Spleen (tissue), 11 donors: ENCODE measurements at regions not wholly inside any gene's neighbourhood (a gene's known extent, or its start where the extent isn't known, plus 50 kb on each side); places are given as distances from the start of the nearest gene placed in this dataset.

Experiments
- DNase-seq: peaks from one replicate; pipeline ENCODE4 v3.0.0-alpha.2; 2020
- H3K27ac ChIP-seq, 8 donors: fragments of 200-600 bp; sonication (generic) in 7 of 8; 1 replicate in 4 of 8; 2 replicates in 4 of 8; pipeline versions ENCODE4 v1.5.0 to v1.8.0; 2016 to 2021; ENCODE audit warnings: inconsistent platforms in 4 of 8, mild to moderate bottlenecking in 4 of 8, moderate library complexity in 1 of 8
- H3K27me3 ChIP-seq, 7 donors: fragments of 200-600 bp; sonication (generic) in 6 of 7; replicated peaks in 1 of 7; 1 replicate in 4 of 7; 2 replicates in 3 of 7; pipeline versions ENCODE4 v1.5.0 to v1.8.0; 2016 to 2021; ENCODE audit warnings: inconsistent platforms in 3 of 7, mild to moderate bottlenecking in 1 of 7
- H3K36me3 ChIP-seq, 6 donors: fragments of 200-600 bp; sonication (generic) in 5 of 6; 1 replicate in 4 of 6; 2 replicates in 2 of 6; pipeline versions ENCODE4 v1.5.0 to v1.8.0; 2016 to 2021; ENCODE audit warnings: inconsistent platforms in 2 of 6
- H3K4me1 ChIP-seq, 6 donors: fragments of 200-600 bp; sonication (generic) in 5 of 6; 1 replicate in 3 of 6; 2 replicates in 3 of 6; pipeline versions ENCODE4 v1.5.0 to v1.8.0; 2016 to 2021; ENCODE audit warnings: inconsistent platforms in 3 of 6
- H3K4me3 ChIP-seq, 8 donors: fragments of 200-600 bp; sonication (generic) in 7 of 8; 1 replicate in 4 of 8; 2 replicates in 4 of 8; pipeline versions ENCODE4 v1.5.0 to v1.8.0; 2016 to 2021; ENCODE audit warnings: inconsistent platforms in 4 of 8, mild to moderate bottlenecking in 4 of 8, moderate library complexity in 2 of 8
- H3K9me3 ChIP-seq, 8 donors: fragments of 200-600 bp; sonication (generic) in 7 of 8; 1 replicate in 4 of 8; 2 replicates in 4 of 8; pipeline versions ENCODE4 v1.5.0 to v1.8.0; 2016 to 2021; ENCODE audit warnings: inconsistent platforms in 4 of 8
- CTCF ChIP-seq, 11 experiments: fragments of 200-600 bp in 7 of 11; fragments of 450-650 bp in 4 of 11; sonication (generic) in 4 of 11; IDR thresholded peaks in 8 of 11; conservative IDR thresholded peaks in 3 of 11; 1 replicate in 7 of 11; 2 replicates in 4 of 11; pipeline versions ENCODE4 v1.4.0 to v1.8.0; 2016 to 2021; ENCODE audit warnings: antibody characterized with exemption in 11 of 11, inconsistent platforms in 4 of 11, mild to moderate bottlenecking in 1 of 11
- POLR2A ChIP-seq, 3 donors: fragments of 450-650 bp; IDR thresholded peaks; one replicate each; pipeline ENCODE4 v1.5.1; 2017; ENCODE audit warnings: antibody characterized with exemption in 3 of 3, mild to moderate bottlenecking in 1 of 3
- POLR2AphosphoS5 ChIP-seq, 3 donors: sonication (generic); formaldehyde crosslinking; IDR thresholded peaks; one replicate each; pipeline ENCODE4 v1.5.1; 2017; ENCODE audit warnings: antibody characterized with exemption in 3 of 3
- WGBS, 5 donors: extraction: QIAGEN DNeasy Blood & Tissue Kit in 3 of 5; methylation state at CpG; one replicate each; pipeline versions ENCODE4 v1.1.5 to v1.1.7; 2013 to 2018; 5-methylcytosine and 5-hydroxymethylcytosine counted together
- intact Hi-C: fragments of 100-400 bp; cut with DNase I; formaldehyde crosslinking; loops from one replicate; pipeline ENCODE4 v1.15.0; 2023; ENCODE audit warnings: low total_unique reads
- donor health status: healthy with polysubstance abuse.
- donor health status: DM: no; HTN: no; CAD: no; lungs with moderate emphysema.
- donor health status: DM: no; HTN: no; CAD: no.
- donor health status: Bipolar disorder and iron deficiency.
- donor health status: healthy.
- donor health status: DM: no; HTN: no; CAD: no.
- donor health status: DM: yes; HTN: yes; CAD: no.

GRCh38 chr11:122036493-122036892 lies 79.5 kb downstream of the BLID start:
- Histone ChIP-seq H3K4me1 (no peaks in the 10 kb centered on the region), H3K27ac (no peak overlapping the region), H3K27me3 (no peaks in the 10 kb centered on the region), H3K36me3 (no peaks in the 10 kb centered on the region), H3K4me3 (no peak overlapping the region), H3K9me3 (no peaks in the 10 kb centered on the region)
- no peak for DNase-seq
- intact Hi-C loops, result no loop called here
- TF ChIP-seq CTCF (IDR thresholded peaks at IDR 0.05 in 8 of 11, conservative IDR thresholded peaks at IDR 0.05 in 3 of 11), result no peak
- no peak for TF ChIP-seq POLR2A (IDR thresholded peaks at IDR 0.05)
- TF ChIP-seq POLR2AphosphoS5 (IDR thresholded peaks at IDR 0.05), result no peak
- WGBS, 5 donors, result 82 to 92% (median 90%) methylated on average over 6 of the region's 6 CpGs

- DNase-seq, result no peak
- intact Hi-C loops, result no loop called here
- H3K27ac ChIP-seq, result no peak overlapping the region
- H3K4me1 ChIP-seq, result no peaks in the 10 kb centered on the region
- H3K27me3 ChIP-seq, result no peaks in the 10 kb centered on the region
- H3K4me3 ChIP-seq, result no peak overlapping the region
- H3K36me3 ChIP-seq, result no peaks in the 10 kb centered on the region
- WGBS, 5 donors, result 51 to 84% (median 74%) methylated on average over 1 of the region's 1 CpG
- no peak for TF ChIP-seq CTCF (IDR thresholded peaks at IDR 0.05 in 8 of 11, conservative IDR thresholded peaks at IDR 0.05 in 3 of 11)
- TF ChIP-seq POLR2A (IDR thresholded peaks at IDR 0.05), result no peak
- TF ChIP-seq POLR2AphosphoS5 (IDR thresholded peaks at IDR 0.05), result no peak
- H3K9me3 ChIP-seq, result no peaks in the 10 kb centered on the region
Measured at GRCh38 chr11:122036018-122036417, 80.0 kb downstream of the BLID start.

GRCh38 chr11:122033631-122034030 lies 82.4 kb downstream of the BLID start:
- no peak overlapping the region for H3K27ac ChIP-seq
- H3K36me3 ChIP-seq, result no peaks in the 10 kb centered on the region
- no peak overlapping the region for H3K4me3 ChIP-seq
- intact Hi-C loops, result no loop called here
- 80 to 96% (median 85%) methylated on average over 2 of the region's 2 CpGs for WGBS, 5 donors
- TF ChIP-seq CTCF (IDR thresholded peaks at IDR 0.05 in 8 of 11, conservative IDR thresholded peaks at IDR 0.05 in 3 of 11) (no peak), POLR2AphosphoS5 (IDR thresholded peaks at IDR 0.05) (no peak), POLR2A (IDR thresholded peaks at IDR 0.05) (no peak)
- no peak for DNase-seq
- no peaks in the 10 kb centered on the region for H3K4me1 ChIP-seq
- H3K27me3 ChIP-seq, result peaks cover 0 to under 1% (median 0%) of the 10 kb centered on the region in 7 donors
- no peaks in the 10 kb centered on the region for H3K9me3 ChIP-seq

GRCh38 chr11:122033193-122033592 lies 82.8 kb downstream of the BLID start:
- Histone ChIP-seq H3K27me3 (peaks cover 0 to 4% (median 0%) of the 10 kb centered on the region in 7 donors), H3K36me3 (no peaks in the 10 kb centered on the region), H3K4me1 (no peaks in the 10 kb centered on the region), H3K27ac (no peak overlapping the region), H3K4me3 (no peak overlapping the region), H3K9me3 (no peaks in the 10 kb centered on the region)
- no peak for DNase-seq
- intact Hi-C loops, result no loop called here
- TF ChIP-seq CTCF (IDR thresholded peaks at IDR 0.05 in 8 of 11, conservative IDR thresholded peaks at IDR 0.05 in 3 of 11) (no peak), POLR2A (IDR thresholded peaks at IDR 0.05) (no peak), POLR2AphosphoS5 (IDR thresholded peaks at IDR 0.05) (no peak)
- 55 to 70% (median 62%) methylated on average over 2 of the region's 2 CpGs for WGBS, 5 donors
